Panc1 (cell line): ENCODE measurements at regions not wholly inside any gene's neighbourhood (a gene's known extent, or its start where the extent isn't known, plus 50 kb on each side); places are given as distances from the start of the nearest gene placed in this dataset.

Experiments
- POLR2AphosphoS5 ChIP-seq: IDR thresholded peaks from 2 replicates; pipeline ENCODE4 v1.6.1; 2012; ENCODE audit warnings: mild to moderate bottlenecking, low read depth, low read length, moderate library complexity
- SIN3A ChIP-seq: IDR thresholded peaks from 2 replicates; pipeline ENCODE4 v1.6.1; 2012; ENCODE audit warnings: low read depth, mild to moderate bottlenecking, low read length, moderate library complexity, borderline replicate concordance; ENCODE audit not compliant: insufficient read depth
- TCF7L2 ChIP-seq: IDR thresholded peaks from 2 replicates; pipeline ENCODE4 v1.6.1; 2011; ENCODE audit warnings: mild to moderate bottlenecking, low read depth, low read length, inconsistent platforms
- TF ChIP-seq, protein P1 (sequence below): fragments of 450-650 bp; IDR thresholded peaks from 2 replicates; pipeline ENCODE4 v1.5.1; 2017; ENCODE audit warnings: mild to moderate bottlenecking
- TF ChIP-seq, protein P2 (sequence below), 2 experiments: IDR thresholded peaks; 2 replicates each; pipeline ENCODE4 v1.6.1; 2011 to 2012; ENCODE audit warnings: low read depth in 2 of 2, control low read depth in 1 of 2, low read length in 1 of 2, mild to moderate bottlenecking in 1 of 2, moderate library complexity in 1 of 2; ENCODE audit not compliant: insufficient read depth in 1 of 2

DNA sequence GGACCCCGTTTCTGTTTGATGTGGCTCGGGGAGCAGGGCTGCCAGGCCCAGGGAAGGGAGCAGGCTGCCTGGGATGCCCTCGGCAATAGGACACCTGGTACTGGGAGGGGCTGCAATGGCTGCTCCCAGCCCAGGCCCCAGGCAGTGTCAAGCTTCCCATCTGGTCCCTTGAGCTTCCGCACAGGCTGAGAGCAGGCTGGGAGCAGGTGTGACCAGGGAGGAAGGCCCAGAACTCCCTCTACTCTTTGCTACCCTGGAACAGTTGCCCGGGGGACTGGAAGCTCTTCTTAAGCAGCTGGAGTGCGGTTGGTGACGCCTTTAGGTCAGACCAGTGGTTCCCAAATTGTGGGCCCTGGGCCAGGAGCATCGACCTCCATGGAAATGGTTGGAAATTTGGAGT lies 186.9 kb downstream of the GADD45G start:
- TF ChIP-seq, protein P1, sequence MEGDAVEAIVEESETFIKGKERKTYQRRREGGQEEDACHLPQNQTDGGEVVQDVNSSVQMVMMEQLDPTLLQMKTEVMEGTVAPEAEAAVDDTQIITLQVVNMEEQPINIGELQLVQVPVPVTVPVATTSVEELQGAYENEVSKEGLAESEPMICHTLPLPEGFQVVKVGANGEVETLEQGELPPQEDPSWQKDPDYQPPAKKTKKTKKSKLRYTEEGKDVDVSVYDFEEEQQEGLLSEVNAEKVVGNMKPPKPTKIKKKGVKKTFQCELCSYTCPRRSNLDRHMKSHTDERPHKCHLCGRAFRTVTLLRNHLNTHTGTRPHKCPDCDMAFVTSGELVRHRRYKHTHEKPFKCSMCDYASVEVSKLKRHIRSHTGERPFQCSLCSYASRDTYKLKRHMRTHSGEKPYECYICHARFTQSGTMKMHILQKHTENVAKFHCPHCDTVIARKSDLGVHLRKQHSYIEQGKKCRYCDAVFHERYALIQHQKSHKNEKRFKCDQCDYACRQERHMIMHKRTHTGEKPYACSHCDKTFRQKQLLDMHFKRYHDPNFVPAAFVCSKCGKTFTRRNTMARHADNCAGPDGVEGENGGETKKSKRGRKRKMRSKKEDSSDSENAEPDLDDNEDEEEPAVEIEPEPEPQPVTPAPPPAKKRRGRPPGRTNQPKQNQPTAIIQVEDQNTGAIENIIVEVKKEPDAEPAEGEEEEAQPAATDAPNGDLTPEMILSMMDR, result no peak
- TF ChIP-seq POLR2AphosphoS5 (no peak), SIN3A (no peak), TCF7L2 (no peak)
- TF ChIP-seq, protein P2, sequence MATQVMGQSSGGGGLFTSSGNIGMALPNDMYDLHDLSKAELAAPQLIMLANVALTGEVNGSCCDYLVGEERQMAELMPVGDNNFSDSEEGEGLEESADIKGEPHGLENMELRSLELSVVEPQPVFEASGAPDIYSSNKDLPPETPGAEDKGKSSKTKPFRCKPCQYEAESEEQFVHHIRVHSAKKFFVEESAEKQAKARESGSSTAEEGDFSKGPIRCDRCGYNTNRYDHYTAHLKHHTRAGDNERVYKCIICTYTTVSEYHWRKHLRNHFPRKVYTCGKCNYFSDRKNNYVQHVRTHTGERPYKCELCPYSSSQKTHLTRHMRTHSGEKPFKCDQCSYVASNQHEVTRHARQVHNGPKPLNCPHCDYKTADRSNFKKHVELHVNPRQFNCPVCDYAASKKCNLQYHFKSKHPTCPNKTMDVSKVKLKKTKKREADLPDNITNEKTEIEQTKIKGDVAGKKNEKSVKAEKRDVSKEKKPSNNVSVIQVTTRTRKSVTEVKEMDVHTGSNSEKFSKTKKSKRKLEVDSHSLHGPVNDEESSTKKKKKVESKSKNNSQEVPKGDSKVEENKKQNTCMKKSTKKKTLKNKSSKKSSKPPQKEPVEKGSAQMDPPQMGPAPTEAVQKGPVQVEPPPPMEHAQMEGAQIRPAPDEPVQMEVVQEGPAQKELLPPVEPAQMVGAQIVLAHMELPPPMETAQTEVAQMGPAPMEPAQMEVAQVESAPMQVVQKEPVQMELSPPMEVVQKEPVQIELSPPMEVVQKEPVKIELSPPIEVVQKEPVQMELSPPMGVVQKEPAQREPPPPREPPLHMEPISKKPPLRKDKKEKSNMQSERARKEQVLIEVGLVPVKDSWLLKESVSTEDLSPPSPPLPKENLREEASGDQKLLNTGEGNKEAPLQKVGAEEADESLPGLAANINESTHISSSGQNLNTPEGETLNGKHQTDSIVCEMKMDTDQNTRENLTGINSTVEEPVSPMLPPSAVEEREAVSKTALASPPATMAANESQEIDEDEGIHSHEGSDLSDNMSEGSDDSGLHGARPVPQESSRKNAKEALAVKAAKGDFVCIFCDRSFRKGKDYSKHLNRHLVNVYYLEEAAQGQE (IDR thresholded peaks at IDR 0.05; ENCODE audit: insufficient read depth in 1 of 2, low read depth in 2 of 2, low read length in 1 of 2), result no peak
